ENCODE measurements at regions not wholly inside any gene's neighbourhood (a gene's known extent, or its start where the extent isn't known, plus 50 kb on each side); places are given as distances from the start of the nearest gene placed in this dataset.

DNA sequence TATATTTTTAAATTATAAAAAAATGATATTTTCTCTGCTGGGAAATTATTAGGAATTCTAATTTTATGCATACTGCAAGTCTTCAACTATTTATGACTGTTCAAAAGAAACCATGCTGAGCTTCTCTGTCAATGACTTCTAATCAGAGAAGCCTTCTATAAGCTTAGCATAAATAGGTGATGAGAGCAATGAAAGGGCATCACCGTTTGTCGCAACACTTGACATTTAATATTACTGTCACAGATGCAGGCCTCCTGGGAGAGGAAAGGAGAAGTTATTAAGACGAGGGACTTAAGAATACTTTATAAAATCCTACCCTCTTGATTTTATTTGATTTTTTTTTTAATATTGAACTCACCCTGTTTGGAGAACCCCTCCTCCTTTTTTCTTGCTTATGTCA lies 69.8 kb downstream of the CAPZA3 start:
- no peak for TF ChIP-seq POLR2AphosphoS5 (IDR thresholded peaks at IDR 0.05; ENCODE audit: insufficient read depth in 1 of 2, low read depth in 1 of 2)
- TF ChIP-seq, protein P1, sequence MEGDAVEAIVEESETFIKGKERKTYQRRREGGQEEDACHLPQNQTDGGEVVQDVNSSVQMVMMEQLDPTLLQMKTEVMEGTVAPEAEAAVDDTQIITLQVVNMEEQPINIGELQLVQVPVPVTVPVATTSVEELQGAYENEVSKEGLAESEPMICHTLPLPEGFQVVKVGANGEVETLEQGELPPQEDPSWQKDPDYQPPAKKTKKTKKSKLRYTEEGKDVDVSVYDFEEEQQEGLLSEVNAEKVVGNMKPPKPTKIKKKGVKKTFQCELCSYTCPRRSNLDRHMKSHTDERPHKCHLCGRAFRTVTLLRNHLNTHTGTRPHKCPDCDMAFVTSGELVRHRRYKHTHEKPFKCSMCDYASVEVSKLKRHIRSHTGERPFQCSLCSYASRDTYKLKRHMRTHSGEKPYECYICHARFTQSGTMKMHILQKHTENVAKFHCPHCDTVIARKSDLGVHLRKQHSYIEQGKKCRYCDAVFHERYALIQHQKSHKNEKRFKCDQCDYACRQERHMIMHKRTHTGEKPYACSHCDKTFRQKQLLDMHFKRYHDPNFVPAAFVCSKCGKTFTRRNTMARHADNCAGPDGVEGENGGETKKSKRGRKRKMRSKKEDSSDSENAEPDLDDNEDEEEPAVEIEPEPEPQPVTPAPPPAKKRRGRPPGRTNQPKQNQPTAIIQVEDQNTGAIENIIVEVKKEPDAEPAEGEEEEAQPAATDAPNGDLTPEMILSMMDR (IDR thresholded peaks at IDR 0.05), result no peak
- TF ChIP-seq POLR2A (IDR thresholded peaks at IDR 0.05), result no peak
- Histone ChIP-seq H3K9me3 (no peaks in the 10 kb centered on the region), H3K27ac (no peak overlapping the region), H3K4me3 (no peak overlapping the region), H3K27me3 (no peaks in the 10 kb centered on the region), H3K4me1 (no peaks in the 10 kb centered on the region), H3K36me3 (no peaks in the 10 kb centered on the region)
- DNase-seq (ENCODE audit: extremely low spot score in 2 of 2), result no peak
- intact Hi-C loops (cut with DNase I), result no loop called here

DNA sequence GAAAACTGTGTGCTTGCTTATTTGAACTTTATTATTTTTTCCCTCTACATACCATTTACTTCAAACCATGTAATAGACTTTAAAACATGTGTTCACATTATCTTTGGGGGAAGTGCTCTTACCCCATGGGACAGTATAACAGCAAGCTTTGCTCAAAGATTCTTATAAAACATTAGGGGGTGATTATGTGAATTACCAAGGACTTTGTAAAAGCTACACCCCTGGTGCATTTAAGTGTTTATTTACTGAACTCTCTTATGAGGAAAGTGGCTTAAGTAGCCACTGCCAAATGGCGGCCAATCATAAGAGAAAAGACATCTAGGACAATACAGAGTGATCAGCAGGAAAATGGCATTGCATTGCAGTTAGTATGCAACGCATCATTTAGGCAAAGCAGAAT lies 70.3 kb downstream of the CAPZA3 start:
- H3K36me3 ChIP-seq, result no peaks in the 10 kb centered on the region
- no peak overlapping the region for H3K4me3 ChIP-seq
- H3K27ac ChIP-seq, result no peak overlapping the region
- H3K4me1 ChIP-seq, result no peaks in the 10 kb centered on the region
- intact Hi-C loops (cut with DNase I), result no loop called here
- H3K9me3 ChIP-seq, result no peaks in the 10 kb centered on the region
- no peak for TF ChIP-seq POLR2A (IDR thresholded peaks at IDR 0.05)
- TF ChIP-seq, protein P1 (IDR thresholded peaks at IDR 0.05), result no peak
- TF ChIP-seq POLR2AphosphoS5 (IDR thresholded peaks at IDR 0.05; ENCODE audit: insufficient read depth in 1 of 2, low read depth in 1 of 2), result no peak
- H3K27me3 ChIP-seq, result no peaks in the 10 kb centered on the region
- no peak for DNase-seq (ENCODE audit: extremely low spot score in 2 of 2)

DNA sequence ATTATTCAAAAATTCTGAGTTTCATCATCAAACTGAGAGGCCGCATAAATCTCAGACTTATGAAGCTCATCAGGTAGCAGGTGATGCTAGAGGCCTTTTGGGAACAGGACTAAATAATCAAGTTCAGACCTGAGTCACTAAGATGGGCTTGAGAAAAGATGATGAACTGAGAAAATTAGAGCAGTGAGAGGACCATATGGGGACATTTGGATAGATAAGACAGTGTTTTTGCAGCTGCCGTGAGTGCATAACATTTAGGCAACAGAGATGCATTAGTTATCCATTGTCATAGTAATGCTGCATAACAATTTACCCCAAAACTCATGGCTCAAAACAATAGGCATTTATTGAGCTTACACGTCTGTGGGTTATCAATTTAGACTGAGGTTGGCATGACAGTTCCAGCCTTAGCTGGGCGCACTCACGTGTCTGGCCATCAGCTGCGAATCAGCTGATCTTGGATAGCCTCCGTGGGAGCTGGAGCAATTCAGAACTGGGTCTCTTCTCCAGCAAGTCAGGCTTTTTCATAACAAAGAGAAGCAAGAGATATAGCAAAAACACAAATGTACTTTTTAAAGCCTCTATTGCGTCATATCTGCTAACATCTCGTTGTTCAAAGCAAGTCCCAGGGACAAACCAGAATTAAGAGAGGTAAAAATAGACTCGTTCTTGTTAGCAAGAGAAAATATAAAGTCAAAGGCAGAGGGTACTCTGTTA lies 72.8 kb downstream of the CAPZA3 start:
- no peaks in the 10 kb centered on the region for H3K36me3 ChIP-seq
- intact Hi-C loops (cut with DNase I), result no loop called here

DNA sequence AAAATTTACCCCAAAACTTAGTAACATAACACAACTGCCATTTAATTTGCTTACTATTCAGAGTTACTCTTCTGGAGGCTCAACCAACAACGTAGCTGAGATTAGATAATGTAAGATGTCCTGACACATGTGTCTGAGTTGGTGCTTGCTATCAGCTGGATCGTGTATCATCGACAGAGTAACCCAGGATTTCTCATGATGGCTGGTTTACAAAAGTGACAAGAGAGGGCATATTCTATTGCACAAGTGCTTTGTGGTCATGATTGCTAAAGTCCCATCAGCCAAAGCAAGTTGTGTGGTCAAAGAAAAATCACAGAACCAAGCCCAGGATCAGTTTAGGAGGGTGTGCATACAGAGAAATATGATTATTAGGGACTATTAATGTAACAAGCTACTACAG lies 73.4 kb downstream of the CAPZA3 start:
- Histone ChIP-seq H3K27ac (no peak overlapping the region), H3K4me1 (no peaks in the 10 kb centered on the region), H3K27me3 (no peaks in the 10 kb centered on the region), H3K9me3 (no peaks in the 10 kb centered on the region), H3K36me3 (no peaks in the 10 kb centered on the region), H3K4me3 (no peak overlapping the region)
- DNase-seq (ENCODE audit: extremely low spot score in 2 of 2), result no peak
- no peak for TF ChIP-seq POLR2A (IDR thresholded peaks at IDR 0.05)
- TF ChIP-seq POLR2AphosphoS5 (IDR thresholded peaks at IDR 0.05; ENCODE audit: insufficient read depth in 1 of 2, low read depth in 1 of 2), result no peak
- TF ChIP-seq, protein P1 (IDR thresholded peaks at IDR 0.05), result no peak
- intact Hi-C loops (cut with DNase I), result no loop called here

More for the DNA sequence above, 72.8 kb downstream of the CAPZA3 start:
- no peak for DNase-seq (ENCODE audit: extremely low spot score in 2 of 2)
- TF ChIP-seq, protein P1 (IDR thresholded peaks at IDR 0.05), result no peak
- TF ChIP-seq POLR2A (IDR thresholded peaks at IDR 0.05) (no peak), POLR2AphosphoS5 (IDR thresholded peaks at IDR 0.05; ENCODE audit: insufficient read depth in 1 of 2, low read depth in 1 of 2) (no peak)
- Histone ChIP-seq H3K4me1 (no peaks in the 10 kb centered on the region), H3K27ac (no peak overlapping the region), H3K27me3 (no peaks in the 10 kb centered on the region), H3K9me3 (no peaks in the 10 kb centered on the region), H3K4me3 (no peak overlapping the region)

DNA sequence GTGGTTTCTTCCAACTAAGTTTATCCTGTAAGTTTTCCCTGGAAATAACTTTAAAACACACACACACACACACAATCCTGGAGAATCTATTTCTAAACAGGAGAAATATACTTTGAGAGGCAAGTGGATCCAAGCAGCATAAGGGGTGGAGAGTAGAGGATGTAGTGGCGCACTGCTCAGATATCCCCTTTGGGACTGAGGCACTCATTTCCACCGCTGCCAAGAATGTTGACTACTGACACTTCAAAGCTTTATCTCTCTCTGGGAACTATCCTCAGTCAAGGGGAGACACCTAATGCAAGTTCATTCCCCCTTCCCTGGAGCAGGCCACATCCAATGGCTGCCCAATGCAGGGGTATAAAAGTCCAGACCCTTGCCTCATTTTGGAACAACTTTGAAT lies 75.8 kb downstream of the CAPZA3 start:
- intact Hi-C loops (cut with DNase I), result no loop called here
- no peak for DNase-seq (ENCODE audit: extremely low spot score in 2 of 2)
- Histone ChIP-seq H3K4me1 (no peaks in the 10 kb centered on the region), H3K36me3 (no peaks in the 10 kb centered on the region), H3K27ac (no peak overlapping the region), H3K27me3 (no peaks in the 10 kb centered on the region), H3K4me3 (no peak overlapping the region), H3K9me3 (no peaks in the 10 kb centered on the region)
- TF ChIP-seq, protein P1 (IDR thresholded peaks at IDR 0.05), result no peak
- TF ChIP-seq POLR2AphosphoS5 (IDR thresholded peaks at IDR 0.05; ENCODE audit: insufficient read depth in 1 of 2, low read depth in 1 of 2) (no peak), POLR2A (IDR thresholded peaks at IDR 0.05) (no peak)

Measured in vagina (tissue), 2 donors.